CD4-positive, alpha-beta T cell treated with Interleukin-6 for 4 hours (primary cell): ENCODE measurements at regions not wholly inside any gene's neighbourhood (a gene's known extent, or its start where the extent isn't known, plus 50 kb on each side); places are given as distances from the start of the nearest gene placed in this dataset.
"Not testable (repeated sequence)": the region's sequence is repeated elsewhere in the genome, so short reads cannot be mapped to it uniquely, and the experiment has no call there.

Experiments
- DNase-seq: peaks from one replicate; pipeline ENCODE4 v3.0.0-alpha.2; 2020; ENCODE audit warnings: mixed read lengths

GRCh38 chr7:6882321-6882721, 56.2 kb upstream of the CCZ1B start:
- not testable (repeated sequence) for DNase-seq

GRCh38 chr7:6883756-6884155, 57.7 kb upstream of the CCZ1B start:
- DNase-seq: not testable (repeated sequence)

- DNase-seq: no peak
These were observed 60.1 kb upstream of the CCZ1B start for GRCh38 chr7:6886198-6886597.

GRCh38 chr7:6888267-6889045, 62.4 kb upstream of the CCZ1B start:
- DNase-seq: not testable (repeated sequence)

- DNase-seq: no peak
These were observed 63.3 kb upstream of the CCZ1B start for GRCh38 chr7:6889252-6889812.

GRCh38 chr7:6902097-6902518, 76.0 kb upstream of the CCZ1B start:
- not testable (repeated sequence) for DNase-seq

GRCh38 chr7:6903289-6903688, 77.2 kb upstream of the CCZ1B start:
- DNase-seq: not testable (repeated sequence)

- DNase-seq: not testable (repeated sequence)
These were observed 77.7 kb upstream of the CCZ1B start for GRCh38 chr7:6903792-6904191.

GRCh38 chr7:6917258-6917657, 91.2 kb upstream of the CCZ1B start:
- DNase-seq: no peak

- not testable (repeated sequence) for DNase-seq
These were observed 93.1 kb upstream of the CCZ1B start for GRCh38 chr7:6919169-6919568.

GRCh38 chr7:6924523-6924922, 98.4 kb upstream of the CCZ1B start:
- DNase-seq: not testable (repeated sequence)

GRCh38 chr7:6926193-6927174, 100.4 kb upstream of the CCZ1B start:
- not testable (repeated sequence) for DNase-seq

- DNase-seq: not testable (repeated sequence)
These were observed 101.6 kb upstream of the CCZ1B start for GRCh38 chr7:6927643-6928042.

- not testable (repeated sequence) for DNase-seq
These were observed 103.5 kb upstream of the CCZ1B start for GRCh38 chr7:6929588-6929987.

GRCh38 chr7:6930081-6930635, 104.1 kb upstream of the CCZ1B start:
- DNase-seq: not testable (repeated sequence)

GRCh38 chr7:6930787-6931186, 104.7 kb upstream of the CCZ1B start:
- not testable (repeated sequence) for DNase-seq

- DNase-seq: not testable (repeated sequence)
These were observed 105.4 kb upstream of the CCZ1B start for GRCh38 chr7:6931456-6931855.

- not testable (repeated sequence) for DNase-seq
These were observed 108.0 kb upstream of the CCZ1B start for GRCh38 chr7:6933954-6934632.

GRCh38 chr7:6934981-6935380, 108.9 kb upstream of the CCZ1B start:
- DNase-seq: no peak

GRCh38 chr7:6936626-6937025, 110.6 kb upstream of the CCZ1B start:
- DNase-seq: not testable (repeated sequence)

- not testable (repeated sequence) for DNase-seq
These were observed 111.7 kb upstream of the CCZ1B start for GRCh38 chr7:6937746-6938145.

- DNase-seq: not testable (repeated sequence)
These were observed 112.2 kb upstream of the CCZ1B start for GRCh38 chr7:6938284-6938683.
